HFF-Myc (cell line): ENCODE measurements at regions not wholly inside any gene's neighbourhood (a gene's known extent, or its start where the extent isn't known, plus 50 kb on each side); places are given as distances from the start of the nearest gene placed in this dataset.
"Not testable (repeated sequence)": the region's sequence is repeated elsewhere in the genome, so short reads cannot be mapped to it uniquely, and the experiment has no call there.

Experiments
- DNase-seq: peaks from one replicate; pipeline ENCODE4 v3.0.0-alpha.2; 2011; ENCODE audit warnings: low read depth; ENCODE audit errors: extremely low read depth
- H3K4me3 ChIP-seq: replicated peaks from 2 replicates; pipeline ENCODE4 v1.5.1; 2011; ENCODE audit warnings: low read depth, mild to moderate bottlenecking, control low read depth, low read length
- CTCF ChIP-seq: IDR thresholded peaks from 2 replicates; pipeline ENCODE4 v1.5.1; 2012; ENCODE audit warnings: mild to moderate bottlenecking, low read depth, low read length, control low read depth; ENCODE audit errors: missing control alignments

- H3K4me3 ChIP-seq = no peak overlapping the region
- no peak for DNase-seq
- TF ChIP-seq CTCF = no peak
These were observed 93.7 kb upstream of the THUMPD2 start for GRCh38 chr2:39872748-39873147.

GRCh38 chr2:39871291-39871761, 92.3 kb upstream of the THUMPD2 start:
- no peak overlapping the region for H3K4me3 ChIP-seq
- no peak for TF ChIP-seq CTCF
- peak; percentile 97 for DNase-seq

- DNase-seq = no peak
- no peak overlapping the region for H3K4me3 ChIP-seq
- no peak for TF ChIP-seq CTCF
These were observed 91.8 kb upstream of the THUMPD2 start for GRCh38 chr2:39870871-39871270.

GRCh38 chr2:39867268-39867667, 88.2 kb upstream of the THUMPD2 start:
- no peak for TF ChIP-seq CTCF
- no peak overlapping the region for H3K4me3 ChIP-seq
- DNase-seq = no peak

- no peak for DNase-seq
- H3K4me3 ChIP-seq = no peak overlapping the region
- TF ChIP-seq CTCF = no peak
These were observed 86.7 kb upstream of the THUMPD2 start for GRCh38 chr2:39865751-39866150.

- H3K4me3 ChIP-seq, DNase-seq: not testable (repeated sequence)
These were observed 84.6 kb upstream of the THUMPD2 start for GRCh38 chr2:39863672-39864071.

GRCh38 chr2:39860538-39860937, 81.5 kb upstream of the THUMPD2 start:
- DNase-seq = no peak
- TF ChIP-seq CTCF = no peak
- H3K4me3 ChIP-seq = no peak overlapping the region

GRCh38 chr2:39858677-39859076, 79.6 kb upstream of the THUMPD2 start:
- DNase-seq = no peak
- no peak overlapping the region for H3K4me3 ChIP-seq
- no peak for TF ChIP-seq CTCF
